ENCODE measurements at regions not wholly inside any gene's neighbourhood (a gene's known extent, or its start where the extent isn't known, plus 50 kb on each side); places are given as distances from the start of the nearest gene placed in this dataset.

GRCh38 chr2:183773775-183774174, 649.5 kb downstream of the NUP35 start:
- dilution Hi-C loops (cut with MboI; ENCODE audit: extremely low pct_ligation_motif_present, low sequenced_read_pairs) = no loop called here

DNA sequence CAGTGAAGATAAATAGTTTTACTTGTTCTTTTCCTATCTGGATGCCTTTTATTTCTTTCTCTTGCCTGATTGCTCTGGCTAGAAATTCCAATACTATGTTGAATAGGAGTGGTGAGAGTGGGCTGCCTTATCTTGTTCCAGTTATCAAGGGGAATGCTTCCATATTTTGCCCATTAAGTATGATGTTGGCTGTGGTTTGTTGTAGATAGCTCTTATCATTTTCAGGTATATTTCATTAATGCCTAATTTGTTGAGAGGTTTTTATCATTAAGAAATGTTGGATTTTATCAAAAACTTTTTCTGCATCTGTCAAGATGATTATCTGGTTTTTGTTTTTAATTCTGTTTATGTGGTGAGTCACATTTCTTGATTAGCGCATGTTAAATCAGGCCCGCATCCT, 655.8 kb downstream of the NUP35 start:
- no peak overlapping the region for H3K27ac ChIP-seq (ENCODE audit: control insufficient read depth, insufficient read depth, low read length)
- H3K27me3 ChIP-seq (ENCODE audit: control insufficient read depth, extremely low read depth, insufficient read depth, low read length) = no peaks in the 10 kb centered on the region
- H2AFZ ChIP-seq (ENCODE audit: control insufficient read depth, low read length) = no peak overlapping the region
- no peak overlapping the region for H3K9ac ChIP-seq (ENCODE audit: control insufficient read depth, extremely low read depth, insufficient read depth, low read length)
- dilution Hi-C loops (cut with MboI; ENCODE audit: extremely low pct_ligation_motif_present, low sequenced_read_pairs) = no loop called here
- no peaks in the 10 kb centered on the region for H3K9me3 ChIP-seq (ENCODE audit: control insufficient read depth, low read depth, low read length)
- H3K4me2 ChIP-seq (ENCODE audit: control insufficient read depth, extremely low read depth, insufficient read depth, low read depth, low read length) = no peak overlapping the region
- H3K9me1 ChIP-seq (ENCODE audit: control insufficient read depth, extremely low read depth, insufficient read depth, low read length) = no peaks in the 10 kb centered on the region
- H3K4me1 ChIP-seq (ENCODE audit: control insufficient read depth, extremely low read depth, insufficient read depth, low read length) = no peaks in the 10 kb centered on the region
- DNase-seq (ENCODE audit: low read depth, low spot score) = no peak
- H3K36me3 ChIP-seq (ENCODE audit: control insufficient read depth in 2 of 2, extremely low read depth in 1 of 2, insufficient read depth in 2 of 2, low read length in 2 of 2) = no peaks in the 10 kb centered on the region
- FAIRE-seq = no peak
- no peaks in the 10 kb centered on the region for H4K20me1 ChIP-seq (ENCODE audit: control insufficient read depth, extremely low read depth, insufficient read depth, low read length)
- no peaks in the 10 kb centered on the region for H3K79me2 ChIP-seq (ENCODE audit: control insufficient read depth, insufficient read depth, low read length)
- TF ChIP-seq CTCF (optimal IDR thresholded peaks at IDR 0.05 in 1 of 3, IDR thresholded peaks at IDR 0.05 in 1 of 3, conservative IDR thresholded peaks at IDR 0.05 in 1 of 3; ENCODE audit: extremely low read depth in 1 of 3, insufficient read depth in 2 of 3, low read length in 3 of 3) = no peak
- TF ChIP-seq EZH2 (IDR thresholded peaks at IDR 0.05; ENCODE audit: low read length) = no peak
- H3K4me3 ChIP-seq (ENCODE audit: control insufficient read depth in 2 of 3, extremely low read depth in 1 of 3, insufficient read depth in 2 of 3, low read depth in 1 of 3, low read length in 3 of 3) = no peak overlapping the region

More at GRCh38 chr2:183773775-183774174, 649.5 kb downstream of the NUP35 start:
- H3K9ac ChIP-seq (ENCODE audit: control insufficient read depth, extremely low read depth, insufficient read depth, low read length) = no peak overlapping the region
- no peak overlapping the region for H2AFZ ChIP-seq (ENCODE audit: control insufficient read depth, low read length)
- no peaks in the 10 kb centered on the region for H3K9me1 ChIP-seq (ENCODE audit: control insufficient read depth, extremely low read depth, insufficient read depth, low read length)
- TF ChIP-seq EZH2 (IDR thresholded peaks at IDR 0.05; ENCODE audit: low read length) = no peak
- no peak for TF ChIP-seq CTCF (optimal IDR thresholded peaks at IDR 0.05 in 1 of 3, IDR thresholded peaks at IDR 0.05 in 1 of 3, conservative IDR thresholded peaks at IDR 0.05 in 1 of 3; ENCODE audit: extremely low read depth in 1 of 3, insufficient read depth in 2 of 3, low read length in 3 of 3)
- no peaks in the 10 kb centered on the region for H3K79me2 ChIP-seq (ENCODE audit: control insufficient read depth, insufficient read depth, low read length)
- no peak overlapping the region for H3K4me2 ChIP-seq (ENCODE audit: control insufficient read depth, extremely low read depth, insufficient read depth, low read depth, low read length)
- DNase-seq (ENCODE audit: low read depth, low spot score) = no peak
- H4K20me1 ChIP-seq (ENCODE audit: control insufficient read depth, extremely low read depth, insufficient read depth, low read length) = no peaks in the 10 kb centered on the region
- H3K27me3 ChIP-seq (ENCODE audit: control insufficient read depth, extremely low read depth, insufficient read depth, low read length) = no peaks in the 10 kb centered on the region
- H3K27ac ChIP-seq (ENCODE audit: control insufficient read depth, insufficient read depth, low read length) = no peak overlapping the region
- no peak for FAIRE-seq
- no peaks in the 10 kb centered on the region for H3K9me3 ChIP-seq (ENCODE audit: control insufficient read depth, low read depth, low read length)
- no peaks in the 10 kb centered on the region for H3K36me3 ChIP-seq (ENCODE audit: control insufficient read depth in 2 of 2, extremely low read depth in 1 of 2, insufficient read depth in 2 of 2, low read length in 2 of 2)
- no peak overlapping the region for H3K4me3 ChIP-seq (ENCODE audit: control insufficient read depth in 2 of 3, extremely low read depth in 1 of 3, insufficient read depth in 2 of 3, low read depth in 1 of 3, low read length in 3 of 3)
- no peaks in the 10 kb centered on the region for H3K4me1 ChIP-seq (ENCODE audit: control insufficient read depth, extremely low read depth, insufficient read depth, low read length)

Data from keratinocyte (primary cell).